Peyer's patch (tissue), 4 donors: ENCODE measurements at regions not wholly inside any gene's neighbourhood (a gene's known extent, or its start where the extent isn't known, plus 50 kb on each side); places are given as distances from the start of the nearest gene placed in this dataset.

Experiments
- POLR2A ChIP-seq, 2 donors: fragments of 450-650 bp; IDR thresholded peaks; one replicate each; pipeline ENCODE4 v1.5.1; 2017; ENCODE audit warnings: antibody characterized with exemption in 2 of 2, mild to moderate bottlenecking in 2 of 2, moderate library complexity in 2 of 2
- TF ChIP-seq, protein P1 (sequence below), 6 experiments: fragments of 450-650 bp in 4 of 6; fragments of 200-600 bp in 2 of 6; sonication (generic) in 1 of 6; IDR thresholded peaks; one replicate each; pipeline ENCODE4 v1.5.1; 2017 to 2019; ENCODE audit warnings: antibody characterized with exemption in 6 of 6, mild to moderate bottlenecking in 3 of 6, moderate library complexity in 1 of 6

DNA sequence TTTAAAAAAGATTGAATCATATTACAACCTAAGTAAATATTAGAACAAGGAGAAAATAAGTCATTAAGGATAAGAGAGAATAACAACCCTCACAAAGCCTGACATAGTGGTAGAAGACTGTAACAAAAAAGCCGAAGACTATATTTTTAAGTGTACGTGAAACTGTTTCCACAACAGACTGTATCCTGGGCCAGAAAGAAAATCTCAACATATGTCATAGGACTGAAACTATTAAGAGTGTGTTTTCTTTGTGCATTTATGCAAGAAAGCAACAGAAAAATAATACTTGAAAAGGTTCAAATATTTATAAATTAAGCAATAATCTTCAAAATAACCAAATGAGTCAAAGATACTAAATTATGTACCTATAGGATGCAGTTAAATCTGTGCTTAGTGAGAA, 309.8 kb downstream of the CASP12 start:
- TF ChIP-seq POLR2A (IDR thresholded peaks at IDR 0.05): no peak
- TF ChIP-seq, protein P1, sequence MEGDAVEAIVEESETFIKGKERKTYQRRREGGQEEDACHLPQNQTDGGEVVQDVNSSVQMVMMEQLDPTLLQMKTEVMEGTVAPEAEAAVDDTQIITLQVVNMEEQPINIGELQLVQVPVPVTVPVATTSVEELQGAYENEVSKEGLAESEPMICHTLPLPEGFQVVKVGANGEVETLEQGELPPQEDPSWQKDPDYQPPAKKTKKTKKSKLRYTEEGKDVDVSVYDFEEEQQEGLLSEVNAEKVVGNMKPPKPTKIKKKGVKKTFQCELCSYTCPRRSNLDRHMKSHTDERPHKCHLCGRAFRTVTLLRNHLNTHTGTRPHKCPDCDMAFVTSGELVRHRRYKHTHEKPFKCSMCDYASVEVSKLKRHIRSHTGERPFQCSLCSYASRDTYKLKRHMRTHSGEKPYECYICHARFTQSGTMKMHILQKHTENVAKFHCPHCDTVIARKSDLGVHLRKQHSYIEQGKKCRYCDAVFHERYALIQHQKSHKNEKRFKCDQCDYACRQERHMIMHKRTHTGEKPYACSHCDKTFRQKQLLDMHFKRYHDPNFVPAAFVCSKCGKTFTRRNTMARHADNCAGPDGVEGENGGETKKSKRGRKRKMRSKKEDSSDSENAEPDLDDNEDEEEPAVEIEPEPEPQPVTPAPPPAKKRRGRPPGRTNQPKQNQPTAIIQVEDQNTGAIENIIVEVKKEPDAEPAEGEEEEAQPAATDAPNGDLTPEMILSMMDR (IDR thresholded peaks at IDR 0.05): no peak
